Lower leg skin (tissue), 4 donors: ENCODE measurements at regions not wholly inside any gene's neighbourhood (a gene's known extent, or its start where the extent isn't known, plus 50 kb on each side); places are given as distances from the start of the nearest gene placed in this dataset.
"Not testable (repeated sequence)": the region's sequence is repeated elsewhere in the genome, so short reads cannot be mapped to it uniquely, and the experiment has no call there.

Experiments used
- DNase-seq, 2 donors: peaks; one replicate each; pipeline ENCODE4 v3.0.0-alpha.2; 2019; ENCODE audit warnings: low spot score in 2 of 2
- H3K4me3 ChIP-seq: fragments of 200-600 bp; sonication (generic); 2 replicates; pipeline ENCODE4 v1.5.1; 2017; ENCODE audit warnings: mild to moderate bottlenecking, low read depth; ENCODE audit not compliant: poor library complexity, severe bottlenecking
- POLR2A ChIP-seq, 2 donors: fragments of 450-650 bp; IDR thresholded peaks; one replicate each; pipeline ENCODE4 v1.6.1; 2016 to 2017; ENCODE audit warnings: antibody characterized with exemption in 2 of 2, mild to moderate bottlenecking in 1 of 2, moderate library complexity in 1 of 2
- WGBS, 2 donors: methylation state at CpG; one replicate each; pipeline ENCODE4 v1.1.5; 2018; 5-methylcytosine and 5-hydroxymethylcytosine counted together
- intact Hi-C: fragments of 100-400 bp; cut with DNase I; formaldehyde crosslinking; loops from one replicate; pipeline ENCODE4 v1.15.0; 2023; ENCODE audit warnings: low total_unique reads
- TF ChIP-seq, protein P1 (sequence below), 3 donors: fragments of 450-650 bp; IDR thresholded peaks; one replicate each; pipeline ENCODE4 v1.5.1; 2016; ENCODE audit warnings: antibody characterized with exemption in 3 of 3, mild to moderate bottlenecking in 3 of 3, moderate library complexity in 2 of 3

DNA sequence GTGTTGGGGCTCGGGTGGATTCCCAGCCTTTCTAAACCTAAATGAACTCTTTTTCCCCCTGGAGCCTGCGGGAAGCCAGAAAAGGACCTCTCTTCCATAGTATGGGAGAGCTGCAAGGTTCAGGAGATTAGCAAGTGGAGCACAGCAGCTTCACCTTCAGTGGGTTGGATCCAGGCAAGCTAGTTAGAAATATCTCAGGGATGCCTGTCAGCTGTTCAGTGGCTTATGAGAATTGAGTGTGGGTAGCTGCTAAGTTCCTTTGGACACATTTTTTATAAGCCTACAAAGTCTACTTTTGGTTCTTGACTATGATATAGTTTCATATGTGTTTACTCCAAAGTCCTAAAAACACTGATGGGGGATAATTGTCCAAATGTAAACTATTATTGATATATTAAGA is 642.1 kb downstream of the EPM2A start:
- intact Hi-C loops = no loop called here
- no peak for DNase-seq

DNA sequence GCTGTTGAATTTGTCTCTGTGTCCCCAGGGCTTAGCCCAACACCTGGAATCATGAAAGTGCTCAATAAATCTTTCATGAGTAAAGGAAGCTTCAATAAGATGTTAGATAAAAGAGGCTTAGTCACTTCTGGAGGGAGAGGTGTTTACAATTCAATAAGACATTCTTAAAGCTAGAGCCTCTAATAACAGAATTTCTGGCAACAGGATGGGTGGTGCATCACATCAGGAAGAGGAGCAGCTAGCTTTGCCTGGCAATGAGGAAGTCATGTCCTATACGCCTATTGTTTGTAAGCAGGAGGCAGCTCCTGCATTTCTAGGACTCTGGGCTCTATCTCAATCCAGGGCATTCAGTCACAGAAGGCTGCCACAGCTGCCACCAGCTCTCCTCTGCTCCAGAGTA is 638.5 kb downstream of the EPM2A start:
- no peak for DNase-seq
- TF ChIP-seq POLR2A (IDR thresholded peaks at IDR 0.05) = no peak
- TF ChIP-seq, protein P1, sequence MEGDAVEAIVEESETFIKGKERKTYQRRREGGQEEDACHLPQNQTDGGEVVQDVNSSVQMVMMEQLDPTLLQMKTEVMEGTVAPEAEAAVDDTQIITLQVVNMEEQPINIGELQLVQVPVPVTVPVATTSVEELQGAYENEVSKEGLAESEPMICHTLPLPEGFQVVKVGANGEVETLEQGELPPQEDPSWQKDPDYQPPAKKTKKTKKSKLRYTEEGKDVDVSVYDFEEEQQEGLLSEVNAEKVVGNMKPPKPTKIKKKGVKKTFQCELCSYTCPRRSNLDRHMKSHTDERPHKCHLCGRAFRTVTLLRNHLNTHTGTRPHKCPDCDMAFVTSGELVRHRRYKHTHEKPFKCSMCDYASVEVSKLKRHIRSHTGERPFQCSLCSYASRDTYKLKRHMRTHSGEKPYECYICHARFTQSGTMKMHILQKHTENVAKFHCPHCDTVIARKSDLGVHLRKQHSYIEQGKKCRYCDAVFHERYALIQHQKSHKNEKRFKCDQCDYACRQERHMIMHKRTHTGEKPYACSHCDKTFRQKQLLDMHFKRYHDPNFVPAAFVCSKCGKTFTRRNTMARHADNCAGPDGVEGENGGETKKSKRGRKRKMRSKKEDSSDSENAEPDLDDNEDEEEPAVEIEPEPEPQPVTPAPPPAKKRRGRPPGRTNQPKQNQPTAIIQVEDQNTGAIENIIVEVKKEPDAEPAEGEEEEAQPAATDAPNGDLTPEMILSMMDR (IDR thresholded peaks at IDR 0.05) = no peak
- intact Hi-C loops = no loop called here
- WGBS, 2 donors = 33 to 42% methylated on average over 1 of the region's 1 CpG
- H3K4me3 ChIP-seq = no peak overlapping the region

More for the DNA sequence above, 642.1 kb downstream of the EPM2A start:
- WGBS, 2 donors = 82 to 90% methylated on average over 2 of the region's 2 CpGs
- H3K4me3 ChIP-seq = no peak overlapping the region
- TF ChIP-seq, protein P1 (IDR thresholded peaks at IDR 0.05) = no peak
- no peak for TF ChIP-seq POLR2A (IDR thresholded peaks at IDR 0.05)

DNA sequence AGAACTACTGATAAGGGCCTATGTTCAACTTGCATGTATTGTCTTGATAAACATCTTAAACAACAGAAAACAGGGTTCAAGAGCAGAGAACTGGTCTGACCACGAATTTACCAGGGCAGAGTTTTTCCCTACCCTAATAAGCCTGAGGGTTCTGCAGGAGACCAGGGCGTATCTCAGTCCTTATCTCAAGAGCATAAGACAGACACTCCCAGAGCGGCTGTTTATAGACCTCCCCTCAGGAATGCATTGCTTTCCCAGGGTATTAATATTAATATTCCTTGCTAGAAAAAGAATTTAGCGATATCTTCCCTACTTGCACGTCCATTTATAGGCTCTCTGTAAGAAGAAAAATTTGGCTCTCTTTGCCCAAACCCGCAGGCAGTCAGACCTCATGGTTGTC is 637.2 kb downstream of the EPM2A start:
- intact Hi-C loops, DNase-seq, H3K4me3 ChIP-seq: not testable (repeated sequence)
- WGBS, 2 donors = 76 to 80% methylated on average over 6 of the region's 6 CpGs

DNA sequence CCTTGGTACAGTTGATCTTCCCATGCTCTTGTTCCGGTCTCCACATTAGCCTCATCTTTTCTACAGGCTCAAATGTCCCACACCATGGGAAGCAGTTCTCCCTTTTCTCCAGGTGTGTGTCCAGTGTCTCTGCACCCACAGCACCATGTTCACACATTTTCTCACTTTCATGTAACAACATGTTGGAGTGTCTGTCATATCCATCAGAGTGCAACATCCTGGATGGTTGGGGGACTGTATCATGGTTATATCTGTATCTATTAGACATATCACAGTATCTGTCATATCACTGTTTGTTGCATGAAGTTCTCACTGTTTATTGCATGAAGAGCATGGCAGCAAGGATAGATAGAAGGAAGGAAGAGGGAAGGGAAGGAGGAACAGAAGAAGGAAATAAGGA is 635.6 kb downstream of the EPM2A start:
- DNase-seq = no peak
- no peak overlapping the region for H3K4me3 ChIP-seq
- TF ChIP-seq, protein P1 (IDR thresholded peaks at IDR 0.05) = no peak
- no peak for TF ChIP-seq POLR2A (IDR thresholded peaks at IDR 0.05)
- WGBS, 2 donors = 95 to 100% methylated on average over 1 of the region's 1 CpG
- intact Hi-C loops = no loop called here

DNA sequence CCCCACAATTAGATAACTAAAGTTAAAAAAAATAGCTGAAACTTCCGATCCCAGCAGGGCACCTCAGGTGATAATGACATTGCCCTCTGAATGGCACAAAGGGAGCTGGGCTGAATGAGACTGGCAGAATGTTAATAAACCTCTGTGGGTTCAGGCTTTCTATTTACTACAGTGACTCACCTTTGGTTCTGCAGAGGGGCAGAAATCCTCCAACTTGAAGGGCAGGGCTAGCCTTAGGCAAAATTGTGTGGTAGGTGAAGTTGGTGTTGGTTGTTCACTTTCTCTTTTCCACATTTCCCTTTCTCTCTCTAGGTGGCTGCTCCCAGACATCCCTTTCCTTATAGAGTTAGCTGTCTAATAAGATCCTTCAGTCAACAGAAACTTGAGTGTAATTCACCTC is 625.2 kb downstream of the EPM2A start:
- DNase-seq = no peak
- 73 to 82% methylated on average over 1 of the region's 1 CpG for WGBS, 2 donors
- TF ChIP-seq POLR2A (IDR thresholded peaks at IDR 0.05) = no peak
- TF ChIP-seq, protein P1 (IDR thresholded peaks at IDR 0.05) = no peak
- H3K4me3 ChIP-seq = no peak overlapping the region
- intact Hi-C loops = no loop called here

DNA sequence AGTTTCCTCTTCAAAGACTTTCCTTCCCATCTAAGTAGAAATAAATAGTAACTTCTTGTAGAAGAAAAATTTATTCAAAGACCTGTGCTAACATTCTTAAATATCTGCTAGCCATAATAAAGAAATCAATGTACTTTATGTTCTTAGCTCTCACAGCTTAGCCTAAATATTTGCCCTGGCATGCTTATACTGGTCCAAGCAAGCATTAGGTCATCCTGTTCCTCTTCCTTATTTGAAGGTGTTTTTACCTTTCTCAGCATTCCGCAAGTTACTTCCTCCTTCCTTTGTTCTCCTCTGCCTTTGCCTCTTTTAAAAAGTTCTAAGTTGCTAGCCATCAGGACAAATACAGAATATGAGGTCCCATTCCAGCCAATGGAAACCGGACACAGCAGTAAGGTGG is 623.9 kb downstream of the EPM2A start:
- intact Hi-C loops, DNase-seq, H3K4me3 ChIP-seq: not testable (repeated sequence)
- 73 to 85% methylated on average over 2 of the region's 2 CpGs for WGBS, 2 donors

DNA sequence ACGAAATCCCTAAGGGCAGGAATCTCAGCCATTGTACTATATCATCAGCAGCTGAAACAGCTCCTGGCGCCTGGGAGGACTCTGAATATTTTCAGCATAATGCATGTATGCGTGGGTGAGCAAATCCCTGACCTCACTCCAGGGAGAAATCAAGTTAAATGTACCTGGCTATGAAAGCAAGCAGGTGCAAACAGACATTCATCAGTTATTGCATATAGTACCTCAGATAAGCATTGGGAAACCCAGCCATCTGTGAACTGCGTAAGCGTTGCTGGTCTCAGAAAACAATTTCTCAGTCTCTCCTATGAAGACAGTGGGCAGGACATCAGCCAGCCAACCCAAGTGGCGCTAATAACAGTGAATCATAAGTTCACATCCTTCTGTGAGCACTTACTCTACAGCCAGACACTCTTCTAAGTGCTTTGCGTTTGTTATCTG is 622.6 kb downstream of the EPM2A start:
- DNase-seq = no peak
- TF ChIP-seq, protein P1 (IDR thresholded peaks at IDR 0.05) = no peak
- no peak for TF ChIP-seq POLR2A (IDR thresholded peaks at IDR 0.05)
- intact Hi-C loops = no loop called here
- H3K4me3 ChIP-seq = no peak overlapping the region
- 81 to 88% methylated on average over 7 of the region's 7 CpGs for WGBS, 2 donors
